Keratinocyte (primary cell): ENCODE measurements at regions not wholly inside any gene's neighbourhood (a gene's known extent, or its start where the extent isn't known, plus 50 kb on each side); places are given as distances from the start of the nearest gene placed in this dataset.
"Not testable (repeated sequence)": the region's sequence is repeated elsewhere in the genome, so short reads cannot be mapped to it uniquely, and the experiment has no call there.

Experiments used
- DNase-seq: peaks from one replicate; pipeline ENCODE4 v3.0.0-alpha.2; 2011; ENCODE audit warnings: low read depth, missing footprints, low spot score
- FAIRE-seq: peaks from 2 replicates; lab custom pipeline; 2011; peaks lifted over from hg19 to GRCh38; lab: Jason Lieb, UNC
- H2AFZ ChIP-seq: 2 replicates; pipeline ENCODE4 v1.6.0; 2012; ENCODE audit warnings: low read length, control low read depth, inconsistent platforms; ENCODE audit not compliant: control insufficient read depth
- H3K27ac ChIP-seq: 2 replicates; pipeline ENCODE4 v1.5.1; 2011; ENCODE audit warnings: low read length; ENCODE audit not compliant: control insufficient read depth, insufficient read depth
- H3K27me3 ChIP-seq: 3 replicates; pipeline ENCODE4 v1.6.0; 2011; ENCODE audit warnings: low read length; ENCODE audit not compliant: control insufficient read depth, insufficient read depth; ENCODE audit errors: extremely low read depth
- H3K36me3 ChIP-seq, 2 experiments: 2 replicates in 1 of 2; 3 replicates in 1 of 2; pipeline ENCODE4 v1.5.1; 2011; ENCODE audit warnings: low read length in 2 of 2, mild to moderate bottlenecking in 1 of 2; ENCODE audit not compliant: control insufficient read depth in 2 of 2, insufficient read depth in 2 of 2; ENCODE audit errors: extremely low read depth in 1 of 2
- H3K4me1 ChIP-seq: 3 replicates; pipeline ENCODE4 v1.5.1; 2011; ENCODE audit warnings: low read length; ENCODE audit not compliant: control insufficient read depth, insufficient read depth; ENCODE audit errors: extremely low read depth
- H3K4me2 ChIP-seq: 3 replicates; pipeline ENCODE4 v1.6.0; 2011; ENCODE audit warnings: low read depth, low read length; ENCODE audit not compliant: control insufficient read depth, insufficient read depth; ENCODE audit errors: extremely low read depth
- H3K4me3 ChIP-seq, 3 experiments: fragments of 200-600 bp in 1 of 3; sonication (generic) in 1 of 3; 2 replicates in 2 of 3; 3 replicates in 1 of 3; pipeline ENCODE4 v1.5.1; 2011 to 2016; ENCODE audit warnings: low read length in 3 of 3, mild to moderate bottlenecking in 3 of 3, control low read depth in 2 of 3, inconsistent platforms in 1 of 3, low read depth in 1 of 3, mixed read lengths in 1 of 3, mixed run types in 1 of 3, moderate library complexity in 1 of 3; ENCODE audit not compliant: control insufficient read depth in 2 of 3, insufficient read depth in 2 of 3; ENCODE audit errors: extremely low read depth in 1 of 3
- H3K79me2 ChIP-seq: 2 replicates; pipeline ENCODE4 v1.6.0; 2012; ENCODE audit warnings: low read length; ENCODE audit not compliant: control insufficient read depth, insufficient read depth
- H3K9ac ChIP-seq: 3 replicates; pipeline ENCODE4 v1.6.0; 2011; ENCODE audit warnings: low read length; ENCODE audit not compliant: control insufficient read depth, insufficient read depth; ENCODE audit errors: extremely low read depth
- H3K9me1 ChIP-seq: 3 replicates; pipeline ENCODE4 v1.6.0; 2011; ENCODE audit warnings: low read length; ENCODE audit not compliant: control insufficient read depth, insufficient read depth; ENCODE audit errors: extremely low read depth
- H3K9me3 ChIP-seq: 2 replicates; pipeline ENCODE4 v1.5.1; 2012; ENCODE audit warnings: low read depth, low read length; ENCODE audit not compliant: control insufficient read depth
- H4K20me1 ChIP-seq: 3 replicates; pipeline ENCODE4 v1.6.0; 2011; ENCODE audit warnings: low read length; ENCODE audit not compliant: control insufficient read depth, insufficient read depth; ENCODE audit errors: extremely low read depth
- dilution Hi-C: fragments of 300-500 bp; cut with MboI; formaldehyde crosslinking; loops from one replicate; pipeline ENCODE4 v1.7.0; 2020; ENCODE audit warnings: low sequenced_read_pairs; ENCODE audit not compliant: extremely low pct_ligation_motif_present

DNA sequence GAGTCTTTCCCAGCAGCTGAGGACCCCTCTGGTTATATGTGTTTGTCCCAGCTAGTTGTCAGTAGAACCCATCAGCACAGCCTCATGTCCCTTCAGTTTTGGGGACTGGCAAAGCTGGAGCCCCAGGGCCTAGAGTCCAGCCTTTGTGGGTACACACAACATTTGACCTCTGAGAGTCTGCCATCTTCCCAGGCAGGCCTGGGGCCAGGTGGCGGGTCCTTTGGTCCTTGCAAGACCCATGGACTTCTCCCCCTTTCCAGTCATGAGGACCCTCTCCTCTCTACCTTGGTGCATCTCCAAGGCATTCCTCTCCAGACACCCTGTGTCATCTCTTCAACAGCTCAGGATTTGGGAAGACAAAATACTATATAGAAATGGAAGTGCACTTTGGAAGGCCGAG lies 198.4 kb downstream of the ZNF37A start:
- H3K4me2 ChIP-seq, dilution Hi-C loops, H3K9ac ChIP-seq, H3K9me3 ChIP-seq, H3K79me2 ChIP-seq, H3K9me1 ChIP-seq, DNase-seq, H4K20me1 ChIP-seq, H3K27ac ChIP-seq, H3K4me3 ChIP-seq, H3K4me1 ChIP-seq, H3K36me3 ChIP-seq, H2AFZ ChIP-seq, H3K27me3 ChIP-seq: not testable (repeated sequence)
- FAIRE-seq, result peak; percentile 5

DNA sequence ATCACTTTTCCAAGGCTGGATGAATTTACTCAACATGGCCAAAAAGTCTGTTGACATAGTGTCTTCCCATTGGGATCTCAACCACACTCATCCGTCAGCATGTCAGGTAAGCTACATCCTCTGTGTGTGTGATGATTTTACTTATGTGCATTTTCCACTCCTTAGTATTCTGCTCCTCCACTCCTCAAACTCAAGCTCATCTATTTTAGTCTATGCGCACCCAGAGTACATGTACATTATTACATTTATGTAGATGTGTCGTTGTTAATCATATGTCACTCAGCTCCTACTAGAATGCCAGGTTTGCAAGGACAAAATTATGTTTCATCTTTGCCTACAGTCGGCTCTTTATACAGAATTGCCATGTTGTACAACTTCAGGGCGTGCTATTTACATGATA lies 216.0 kb downstream of the ZNF37A start:
- H3K4me1 ChIP-seq, H3K4me3 ChIP-seq, dilution Hi-C loops, DNase-seq, H3K9me1 ChIP-seq, FAIRE-seq, H4K20me1 ChIP-seq, H3K79me2 ChIP-seq, H3K27me3 ChIP-seq, H2AFZ ChIP-seq, H3K9me3 ChIP-seq, H3K9ac ChIP-seq, H3K4me2 ChIP-seq, H3K36me3 ChIP-seq, H3K27ac ChIP-seq: not testable (repeated sequence)

DNA sequence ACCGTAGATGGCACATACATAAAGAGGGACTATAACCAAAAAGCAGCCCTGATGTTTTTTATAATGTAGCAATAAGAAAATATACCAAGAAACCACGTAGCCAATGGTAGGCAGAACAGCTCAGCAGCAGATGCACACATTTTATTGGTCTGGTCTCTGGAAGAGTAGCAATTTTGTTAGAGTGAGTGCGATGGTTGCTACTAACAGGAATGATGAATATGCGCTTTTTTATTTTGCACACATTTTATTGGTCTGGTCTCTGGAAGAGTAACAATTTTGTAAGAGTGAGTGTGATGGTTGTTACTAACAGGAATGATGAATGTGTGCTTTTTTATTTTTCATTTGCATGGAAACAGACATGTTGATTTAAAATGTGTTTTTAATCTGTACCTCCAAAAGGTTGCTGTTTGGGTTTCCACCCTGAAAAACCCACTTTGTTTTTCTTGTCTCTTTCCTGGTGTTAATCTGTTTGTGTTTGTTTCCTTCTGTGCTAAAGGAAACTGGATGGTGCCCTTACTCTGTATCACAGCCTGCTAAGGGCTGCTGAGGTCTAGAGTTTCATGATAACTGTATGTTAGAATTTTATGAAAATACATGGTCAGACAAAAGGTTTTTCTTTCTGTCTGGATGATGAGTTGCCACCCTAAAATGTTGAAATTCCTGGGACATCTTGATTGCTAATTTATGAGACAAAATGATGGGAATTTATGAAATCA lies 221.1 kb downstream of the ZNF37A start:
- dilution Hi-C loops, FAIRE-seq, H3K9me1 ChIP-seq, H3K4me2 ChIP-seq, H2AFZ ChIP-seq, H3K4me3 ChIP-seq, H3K27me3 ChIP-seq, DNase-seq, H3K9ac ChIP-seq, H3K9me3 ChIP-seq, H3K36me3 ChIP-seq, H3K79me2 ChIP-seq, H4K20me1 ChIP-seq, H3K27ac ChIP-seq, H3K4me1 ChIP-seq: not testable (repeated sequence)

DNA sequence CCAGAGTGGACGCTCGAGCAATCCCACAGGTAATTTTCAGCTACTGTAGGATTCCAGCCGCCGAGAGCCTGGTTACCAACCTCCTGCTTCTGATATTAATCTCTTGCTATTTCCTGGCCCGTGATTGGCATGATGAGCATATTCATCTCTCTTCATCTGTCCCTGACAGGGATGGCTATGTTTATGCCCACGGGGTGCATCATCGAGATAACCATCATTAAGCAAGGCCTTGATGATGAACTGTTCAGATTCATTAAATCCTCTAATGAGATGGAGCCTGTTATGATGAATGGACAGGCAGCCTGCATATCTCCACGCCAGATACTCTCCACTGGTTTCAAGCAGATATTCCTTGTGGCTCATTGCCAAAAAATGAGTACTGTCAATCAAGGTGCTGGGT lies 227.3 kb downstream of the ZNF37A start:
- H4K20me1 ChIP-seq, H3K27ac ChIP-seq, H3K9me1 ChIP-seq, H3K9me3 ChIP-seq, H2AFZ ChIP-seq, H3K4me3 ChIP-seq, H3K79me2 ChIP-seq, H3K4me1 ChIP-seq, H3K9ac ChIP-seq, dilution Hi-C loops, H3K4me2 ChIP-seq, H3K27me3 ChIP-seq, H3K36me3 ChIP-seq, DNase-seq: not testable (repeated sequence)
- peak; percentile 23 for FAIRE-seq

DNA sequence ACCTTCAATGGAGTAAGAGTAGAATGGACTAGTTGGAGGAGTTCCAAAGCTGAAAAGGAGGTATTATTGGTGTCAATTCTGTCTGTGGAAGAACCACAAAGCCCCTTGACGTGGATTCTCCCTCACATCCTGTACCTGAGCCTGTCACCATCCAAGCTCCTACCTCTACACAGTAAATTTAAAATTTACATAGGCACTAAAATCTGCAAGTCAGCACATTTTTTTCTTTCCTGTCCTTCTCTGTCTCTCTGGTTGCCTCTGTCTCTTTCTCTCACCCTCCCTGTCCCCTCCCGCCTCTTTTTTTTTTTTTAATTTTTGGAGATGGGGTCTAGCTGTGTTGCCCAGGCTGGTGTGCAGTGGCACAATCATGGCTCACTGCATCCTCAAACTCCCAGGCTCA lies 236.2 kb downstream of the ZNF37A start:
- H2AFZ ChIP-seq, H3K9me1 ChIP-seq, H3K4me3 ChIP-seq, H4K20me1 ChIP-seq, dilution Hi-C loops, H3K27ac ChIP-seq, H3K9ac ChIP-seq, H3K4me2 ChIP-seq, H3K9me3 ChIP-seq, H3K36me3 ChIP-seq, H3K27me3 ChIP-seq, H3K79me2 ChIP-seq, DNase-seq, H3K4me1 ChIP-seq, FAIRE-seq: not testable (repeated sequence)
